ENCODE measurements at regions not wholly inside any gene's neighbourhood (a gene's known extent, or its start where the extent isn't known, plus 50 kb on each side); places are given as distances from the start of the nearest gene placed in this dataset.

- no peaks in the 10 kb centered on the region; the same call in 1 of the 2 replicates for H3K27me3 ChIP-seq (ENCODE audit: control insufficient read depth, insufficient read depth, low read length)
- DNase-seq: no peak
- no peak overlapping the region for H3K4me3 ChIP-seq (ENCODE audit: insufficient read depth, low read depth, low read length)
- H3K36me3 ChIP-seq (replicated peaks; ENCODE audit: control insufficient read depth, insufficient read depth, low read length): no peaks in the 10 kb centered on the region
Observed at GRCh38 chr18:38413193-38413592, 847.6 kb upstream of the CELF4 start.

- Histone ChIP-seq H3K36me3 (replicated peaks; ENCODE audit: control insufficient read depth, insufficient read depth, low read length) (no peaks in the 10 kb centered on the region), H3K4me3 (ENCODE audit: insufficient read depth, low read depth, low read length) (no peak overlapping the region), H3K27me3 (ENCODE audit: control insufficient read depth, insufficient read depth, low read length) (no peaks in the 10 kb centered on the region)
- DNase-seq: no peak
Observed at GRCh38 chr18:38406607-38407006, 841.0 kb upstream of the CELF4 start.

DNA sequence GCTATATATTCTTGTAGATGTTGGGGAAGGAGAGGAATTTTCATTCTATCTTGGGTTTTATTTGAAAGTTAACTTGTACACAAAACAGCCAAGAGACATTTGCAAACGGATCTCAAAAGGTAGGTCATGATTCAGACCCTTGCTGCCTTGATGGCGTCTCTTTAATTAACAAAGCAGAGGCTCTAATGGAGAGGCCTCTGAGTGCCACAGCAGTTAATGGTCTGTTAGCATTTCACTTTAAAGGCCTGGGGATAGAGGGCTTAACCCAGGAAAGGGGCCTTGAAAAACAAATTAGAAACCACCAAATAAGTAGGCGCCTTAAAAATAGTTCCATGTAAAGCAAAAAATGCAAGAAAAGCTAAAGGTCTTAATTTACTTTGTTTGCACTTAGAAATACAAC, 836.9 kb upstream of the CELF4 start:
- Histone ChIP-seq H3K36me3 (replicated peaks; ENCODE audit: control insufficient read depth, insufficient read depth, low read length) (no peaks in the 10 kb centered on the region), H3K4me3 (ENCODE audit: insufficient read depth, low read depth, low read length) (no peak overlapping the region), H3K27me3 (ENCODE audit: control insufficient read depth, insufficient read depth, low read length) (no peaks in the 10 kb centered on the region)
- peak; percentile 2 for DNase-seq

GRCh38 chr18:38397094-38397493, 831.5 kb upstream of the CELF4 start:
- Histone ChIP-seq H3K27me3 (ENCODE audit: control insufficient read depth, insufficient read depth, low read length) (no peaks in the 10 kb centered on the region), H3K36me3 (replicated peaks; ENCODE audit: control insufficient read depth, insufficient read depth, low read length) (no peaks in the 10 kb centered on the region), H3K4me3 (ENCODE audit: insufficient read depth, low read depth, low read length) (no peak overlapping the region)
- DNase-seq: no peak

- no peak for DNase-seq
- Histone ChIP-seq H3K27me3 (ENCODE audit: control insufficient read depth, insufficient read depth, low read length) (no peaks in the 10 kb centered on the region), H3K36me3 (replicated peaks; ENCODE audit: control insufficient read depth, insufficient read depth, low read length) (no peaks in the 10 kb centered on the region), H3K4me3 (ENCODE audit: insufficient read depth, low read depth, low read length) (no peak overlapping the region)
Observed at GRCh38 chr18:38386146-38386545, 820.5 kb upstream of the CELF4 start.

- Histone ChIP-seq H3K27me3 (ENCODE audit: control insufficient read depth, insufficient read depth, low read length) (no peaks in the 10 kb centered on the region), H3K36me3 (replicated peaks; ENCODE audit: control insufficient read depth, insufficient read depth, low read length) (no peaks in the 10 kb centered on the region), H3K4me3 (ENCODE audit: insufficient read depth, low read depth, low read length) (no peak overlapping the region)
- DNase-seq: no peak
Observed at GRCh38 chr18:38369772-38370690, 804.4 kb upstream of the CELF4 start.

- H3K4me3 ChIP-seq (ENCODE audit: insufficient read depth, low read depth, low read length): no peak overlapping the region
- DNase-seq: no peak
- no peaks in the 10 kb centered on the region for H3K27me3 ChIP-seq (ENCODE audit: control insufficient read depth, insufficient read depth, low read length)
- H3K36me3 ChIP-seq (replicated peaks; ENCODE audit: control insufficient read depth, insufficient read depth, low read length): no peaks in the 10 kb centered on the region
Observed at GRCh38 chr18:38368886-38369285, 803.3 kb upstream of the CELF4 start.

GRCh38 chr18:38368246-38368645, 802.6 kb upstream of the CELF4 start:
- no peak for DNase-seq
- Histone ChIP-seq H3K27me3 (ENCODE audit: control insufficient read depth, insufficient read depth, low read length) (no peaks in the 10 kb centered on the region), H3K36me3 (replicated peaks; ENCODE audit: control insufficient read depth, insufficient read depth, low read length) (no peaks in the 10 kb centered on the region), H3K4me3 (ENCODE audit: insufficient read depth, low read depth, low read length) (no peak overlapping the region)

DNA sequence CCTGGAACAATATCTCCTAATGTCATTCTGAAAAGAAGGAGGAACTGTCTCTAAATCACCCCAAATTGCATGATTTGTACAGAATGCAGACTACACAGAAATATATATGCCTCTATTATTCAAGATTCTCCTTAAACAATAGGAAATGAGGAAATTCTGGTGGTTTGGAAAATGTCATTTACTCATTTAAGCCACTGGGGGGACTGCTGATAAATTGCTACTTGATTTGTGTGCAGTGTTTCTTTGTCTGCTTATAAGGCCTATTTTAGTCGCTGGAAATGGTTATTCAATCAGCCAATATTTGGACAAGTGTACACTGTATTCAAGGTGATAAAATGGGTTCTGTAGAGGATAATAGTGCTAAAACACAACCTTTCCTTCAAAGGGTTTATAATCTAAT, 801.9 kb upstream of the CELF4 start:
- no peak overlapping the region for H3K4me3 ChIP-seq (ENCODE audit: insufficient read depth, low read depth, low read length)
- no peak for DNase-seq
- no peaks in the 10 kb centered on the region for H3K36me3 ChIP-seq (replicated peaks; ENCODE audit: control insufficient read depth, insufficient read depth, low read length)
- H3K27me3 ChIP-seq (ENCODE audit: control insufficient read depth, insufficient read depth, low read length): no peaks in the 10 kb centered on the region

- Histone ChIP-seq H3K27me3 (ENCODE audit: control insufficient read depth, insufficient read depth, low read length) (no peaks in the 10 kb centered on the region), H3K36me3 (replicated peaks; ENCODE audit: control insufficient read depth, insufficient read depth, low read length) (no peaks in the 10 kb centered on the region), H3K4me3 (ENCODE audit: insufficient read depth, low read depth, low read length) (no peak overlapping the region)
- DNase-seq: peak; percentile 4
Observed at GRCh38 chr18:38362286-38362792, 796.7 kb upstream of the CELF4 start.

DNA sequence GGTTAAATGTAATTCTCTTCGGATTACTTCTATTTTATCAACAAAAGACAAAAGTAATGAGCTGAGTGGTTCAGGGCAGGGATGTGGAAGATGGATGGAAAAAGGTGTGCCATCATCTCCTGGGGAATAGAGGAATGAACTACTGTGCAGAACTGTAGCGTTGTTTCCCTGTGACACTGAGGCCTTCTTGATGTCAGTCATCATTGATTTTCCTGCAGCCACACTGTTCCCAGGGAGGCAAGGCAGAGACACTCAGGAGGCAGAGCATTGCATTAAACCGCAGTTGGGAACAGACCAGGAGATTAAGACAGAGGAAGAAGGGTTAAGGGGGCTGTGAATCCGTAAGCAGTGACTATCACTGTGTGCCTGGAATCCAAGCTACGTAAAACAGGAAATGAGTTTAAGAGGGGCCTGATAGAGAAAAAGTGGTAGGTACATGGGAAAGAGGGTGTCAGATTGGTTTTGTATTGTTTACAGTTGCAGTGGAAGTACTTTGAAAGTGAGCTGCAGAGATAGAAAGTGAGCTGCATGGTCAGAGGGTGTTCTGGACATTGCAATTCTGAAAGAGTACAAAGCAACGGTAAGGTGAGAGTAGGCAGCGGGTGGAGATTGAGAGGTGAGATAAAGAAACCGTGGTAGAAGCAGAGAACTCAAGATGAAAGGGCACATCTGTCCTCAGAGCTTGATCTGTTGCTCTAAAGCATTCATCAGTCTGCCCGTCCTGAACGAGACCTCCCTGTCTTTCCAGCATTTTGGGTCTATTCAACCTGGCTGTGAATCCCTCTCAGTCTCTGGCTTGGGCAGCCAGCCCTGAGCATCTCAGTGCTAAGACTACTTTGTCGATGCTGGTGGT, 793.4 kb upstream of the CELF4 start:
- no peaks in the 10 kb centered on the region for H3K27me3 ChIP-seq (ENCODE audit: control insufficient read depth, insufficient read depth, low read length)
- no peaks in the 10 kb centered on the region for H3K36me3 ChIP-seq (replicated peaks; ENCODE audit: control insufficient read depth, insufficient read depth, low read length)
- no peak for DNase-seq
- H3K4me3 ChIP-seq (ENCODE audit: insufficient read depth, low read depth, low read length): no peak overlapping the region

DNA sequence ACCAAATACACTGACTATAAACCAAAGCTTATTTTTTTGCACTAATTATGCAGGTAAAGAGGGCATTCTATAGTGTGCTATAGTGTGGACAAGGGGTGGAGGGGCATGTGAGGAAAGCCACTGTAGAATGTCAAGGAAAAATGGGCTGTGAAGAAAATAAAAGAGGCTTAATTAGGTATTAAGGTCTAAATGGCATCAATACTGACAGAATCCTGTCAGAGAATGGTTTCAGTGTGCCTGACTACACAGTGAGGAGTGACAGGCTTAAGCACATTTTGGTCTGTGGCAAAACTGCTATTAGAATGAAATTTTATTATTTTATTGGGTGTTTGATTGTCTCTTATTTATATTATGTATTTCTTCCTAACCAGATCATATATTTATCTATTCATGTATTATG, 787.6 kb upstream of the CELF4 start:
- Histone ChIP-seq H3K4me3 (ENCODE audit: insufficient read depth, low read depth, low read length) (no peak overlapping the region), H3K27me3 (ENCODE audit: control insufficient read depth, insufficient read depth, low read length) (no peaks in the 10 kb centered on the region), H3K36me3 (replicated peaks; ENCODE audit: control insufficient read depth, insufficient read depth, low read length) (no peaks in the 10 kb centered on the region)
- no peak for DNase-seq

GRCh38 chr18:38350141-38350540, 784.5 kb upstream of the CELF4 start:
- Histone ChIP-seq H3K36me3 (replicated peaks; ENCODE audit: control insufficient read depth, insufficient read depth, low read length) (no peaks in the 10 kb centered on the region), H3K4me3 (ENCODE audit: insufficient read depth, low read depth, low read length) (no peak overlapping the region), H3K27me3 (ENCODE audit: control insufficient read depth, insufficient read depth, low read length) (no peaks in the 10 kb centered on the region)
- DNase-seq: no peak

GRCh38 chr18:38330573-38330972, 765.0 kb upstream of the CELF4 start:
- Histone ChIP-seq H3K4me3 (ENCODE audit: insufficient read depth, low read depth, low read length) (no peak overlapping the region), H3K36me3 (replicated peaks; ENCODE audit: control insufficient read depth, insufficient read depth, low read length) (no peaks in the 10 kb centered on the region), H3K27me3 (ENCODE audit: control insufficient read depth, insufficient read depth, low read length) (no peaks in the 10 kb centered on the region)
- DNase-seq: no peak

- Histone ChIP-seq H3K36me3 (replicated peaks; ENCODE audit: control insufficient read depth, insufficient read depth, low read length) (no peaks in the 10 kb centered on the region), H3K27me3 (ENCODE audit: control insufficient read depth, insufficient read depth, low read length) (no peaks in the 10 kb centered on the region), H3K4me3 (ENCODE audit: insufficient read depth, low read depth, low read length) (no peak overlapping the region)
- DNase-seq: no peak
Observed at GRCh38 chr18:38329145-38329544, 763.5 kb upstream of the CELF4 start.
